Hepatocyte (in vitro differentiated cells): ENCODE measurements at regions not wholly inside any gene's neighbourhood (a gene's known extent, or its start where the extent isn't known, plus 50 kb on each side); places are given as distances from the start of the nearest gene placed in this dataset.

Source experiments
- DNase-seq: peaks from one replicate; pipeline ENCODE4 v3.0.0-alpha.2; 2016; ENCODE audit warnings: low spot score
- H2AFZ ChIP-seq: fragments of 200-600 bp; sonication (generic); 2 replicates; pipeline ENCODE4 v1.6.0; 2016; ENCODE audit warnings: antibody characterized with exemption, mild to moderate bottlenecking
- H3K27ac ChIP-seq: fragments of 200-600 bp; sonication (generic); 2 replicates; pipeline ENCODE4 v1.5.1; 2016; ENCODE audit warnings: mild to moderate bottlenecking
- H3K27me3 ChIP-seq: fragments of 200-600 bp; sonication (generic); 2 replicates; pipeline ENCODE4 v1.6.1; 2016
- H3K36me3 ChIP-seq: fragments of 200-600 bp; sonication (generic); replicated peaks from 2 replicates; pipeline ENCODE4 v1.5.1; 2016; ENCODE audit warnings: low read depth; ENCODE audit not compliant: insufficient read depth
- H3K4me1 ChIP-seq: fragments of 200-600 bp; sonication (generic); 2 replicates; pipeline ENCODE4 v1.5.1; 2016; ENCODE audit warnings: mild to moderate bottlenecking, moderate library complexity; ENCODE audit not compliant: insufficient read depth
- H3K4me2 ChIP-seq: fragments of 200-600 bp; sonication (generic); 2 replicates; pipeline ENCODE4 v1.6.0; 2016
- H3K4me3 ChIP-seq: fragments of 200-600 bp; sonication (generic); 2 replicates; pipeline ENCODE4 v1.5.1; 2016; ENCODE audit warnings: mild to moderate bottlenecking
- H3K79me2 ChIP-seq: fragments of 200-600 bp; sonication (generic); 2 replicates; pipeline ENCODE4 v1.6.0; 2017; ENCODE audit warnings: mild to moderate bottlenecking
- H3K9me2 ChIP-seq: fragments of 200-600 bp; sonication (generic); replicated peaks from 2 replicates; pipeline ENCODE4 v1.6.0; 2017; ENCODE audit warnings: mild to moderate bottlenecking; ENCODE audit not compliant: insufficient read depth
- H3K9me3 ChIP-seq: fragments of 200-600 bp; sonication (generic); 2 replicates; pipeline ENCODE4 v1.5.1; 2016; ENCODE audit warnings: low read depth, mild to moderate bottlenecking
- H4K20me1 ChIP-seq: fragments of 200-600 bp; sonication (generic); 2 replicates; pipeline ENCODE4 v1.6.0; 2016; ENCODE audit warnings: mild to moderate bottlenecking; ENCODE audit not compliant: insufficient read depth, poor library complexity, severe bottlenecking
- EZH2 ChIP-seq: fragments of 200-600 bp; sonication (generic); IDR thresholded peaks from 2 replicates; pipeline ENCODE4 v1.6.1; 2016; ENCODE audit warnings: antibody characterized with exemption, mild to moderate bottlenecking, borderline replicate concordance
- EZH2phosphoT487 ChIP-seq: fragments of 200-600 bp; sonication (generic); IDR thresholded peaks from one replicate; pipeline ENCODE4 v1.6.1; 2018; ENCODE audit warnings: antibody characterized with exemption, mild to moderate bottlenecking, low read depth, moderate library complexity; ENCODE audit not compliant: unreplicated experiment, severe bottlenecking
- WGBS: methylation state at CpG from one replicate; pipeline ENCODE4 v1.1.6; 2016; ENCODE audit warnings: low lambda C conversion rate; ENCODE audit errors: missing lambda C conversion rate; 5-methylcytosine and 5-hydroxymethylcytosine counted together
- TF ChIP-seq, protein P1 (sequence below): fragments of 200-600 bp; sonication (generic); IDR thresholded peaks from 2 replicates; pipeline ENCODE4 v1.5.1; 2016; ENCODE audit warnings: antibody characterized with exemption, mild to moderate bottlenecking; ENCODE audit not compliant: poor library complexity

DNA sequence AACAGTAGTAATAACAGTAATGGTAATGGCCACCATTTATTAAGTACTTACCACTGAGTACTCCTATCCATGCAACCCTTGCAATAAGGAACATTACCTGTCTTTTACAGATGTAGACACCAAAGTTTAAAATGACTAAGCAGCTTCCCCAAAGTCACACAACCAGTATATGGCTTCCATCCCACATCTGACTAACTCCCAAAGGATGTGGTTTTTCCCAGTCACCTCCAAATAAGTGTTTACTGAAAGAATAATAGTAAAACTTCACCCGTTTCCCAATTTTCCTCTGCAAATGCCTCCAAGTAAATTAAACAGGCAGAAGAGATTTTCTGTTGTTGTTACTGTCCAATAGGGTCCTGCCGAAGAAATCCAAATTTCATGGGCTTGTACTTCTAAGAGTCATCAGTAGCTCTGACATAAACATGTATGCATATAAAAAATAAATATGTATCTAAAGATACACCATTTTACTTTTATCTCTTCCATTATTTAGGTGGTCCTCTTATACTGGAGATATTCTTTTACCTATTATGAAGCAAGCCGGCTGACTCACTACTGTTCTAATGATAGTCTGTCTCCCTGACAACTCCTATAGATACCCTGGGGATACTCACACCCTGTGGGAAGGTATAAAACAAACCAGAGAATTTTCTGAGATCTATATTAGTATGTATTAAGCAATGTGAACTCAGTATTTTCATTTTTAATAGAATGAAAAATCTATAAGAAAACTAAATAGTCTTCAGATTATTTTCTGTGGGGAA is 77.9 kb upstream of the ID4 start:
- 81% methylated on average over 3 of the region's 3 CpGs for WGBS
- TF ChIP-seq EZH2phosphoT487: no peak
- TF ChIP-seq, protein P1, sequence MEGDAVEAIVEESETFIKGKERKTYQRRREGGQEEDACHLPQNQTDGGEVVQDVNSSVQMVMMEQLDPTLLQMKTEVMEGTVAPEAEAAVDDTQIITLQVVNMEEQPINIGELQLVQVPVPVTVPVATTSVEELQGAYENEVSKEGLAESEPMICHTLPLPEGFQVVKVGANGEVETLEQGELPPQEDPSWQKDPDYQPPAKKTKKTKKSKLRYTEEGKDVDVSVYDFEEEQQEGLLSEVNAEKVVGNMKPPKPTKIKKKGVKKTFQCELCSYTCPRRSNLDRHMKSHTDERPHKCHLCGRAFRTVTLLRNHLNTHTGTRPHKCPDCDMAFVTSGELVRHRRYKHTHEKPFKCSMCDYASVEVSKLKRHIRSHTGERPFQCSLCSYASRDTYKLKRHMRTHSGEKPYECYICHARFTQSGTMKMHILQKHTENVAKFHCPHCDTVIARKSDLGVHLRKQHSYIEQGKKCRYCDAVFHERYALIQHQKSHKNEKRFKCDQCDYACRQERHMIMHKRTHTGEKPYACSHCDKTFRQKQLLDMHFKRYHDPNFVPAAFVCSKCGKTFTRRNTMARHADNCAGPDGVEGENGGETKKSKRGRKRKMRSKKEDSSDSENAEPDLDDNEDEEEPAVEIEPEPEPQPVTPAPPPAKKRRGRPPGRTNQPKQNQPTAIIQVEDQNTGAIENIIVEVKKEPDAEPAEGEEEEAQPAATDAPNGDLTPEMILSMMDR: no peak
- TF ChIP-seq EZH2: no peak
- no peak overlapping the region for H3K27ac ChIP-seq
- no peaks in the 10 kb centered on the region for H3K9me3 ChIP-seq
- H3K79me2 ChIP-seq: no peaks in the 10 kb centered on the region
- H3K36me3 ChIP-seq: no peaks in the 10 kb centered on the region
- no peak for DNase-seq
- H3K27me3 ChIP-seq: no peaks in the 10 kb centered on the region
- no peak overlapping the region for H3K4me2 ChIP-seq
- no peaks in the 10 kb centered on the region for H3K9me2 ChIP-seq
- H4K20me1 ChIP-seq: no peaks in the 10 kb centered on the region
- H3K4me1 ChIP-seq: no peaks in the 10 kb centered on the region
- H2AFZ ChIP-seq: no peak overlapping the region
- H3K4me3 ChIP-seq: no peak overlapping the region

DNA sequence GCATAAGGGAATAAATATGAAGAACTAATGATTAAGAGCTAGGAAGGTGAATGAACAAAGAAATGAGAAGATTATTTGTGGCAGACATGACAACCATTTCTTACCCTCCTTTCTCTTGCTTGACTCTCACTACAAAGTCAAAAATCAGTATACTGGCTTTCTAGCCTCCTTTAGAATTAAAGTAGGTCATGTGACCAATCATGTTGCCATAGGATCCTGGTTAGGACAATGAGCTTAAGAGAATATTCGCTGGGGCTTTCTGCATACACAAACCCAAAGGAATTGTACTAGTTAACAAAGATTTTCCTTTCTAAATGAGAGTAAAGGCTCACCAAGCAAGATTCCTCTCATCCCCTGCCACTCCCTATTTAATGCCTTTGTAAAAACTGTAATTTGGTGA is 76.0 kb upstream of the ID4 start:
- Histone ChIP-seq H3K27me3 (no peaks in the 10 kb centered on the region), H3K9me2 (no peaks in the 10 kb centered on the region), H3K36me3 (no peaks in the 10 kb centered on the region), H3K9me3 (no peaks in the 10 kb centered on the region), H3K4me1 (no peaks in the 10 kb centered on the region), H3K79me2 (no peaks in the 10 kb centered on the region), H3K4me3 (no peak overlapping the region), H3K4me2 (no peak overlapping the region), H4K20me1 (no peaks in the 10 kb centered on the region), H3K27ac (no peak overlapping the region), H2AFZ (no peak overlapping the region)
- no peak for DNase-seq
- TF ChIP-seq EZH2 (no peak), EZH2phosphoT487 (no peak)
- TF ChIP-seq, protein P1: no peak
- WGBS: 84% methylated on average over 1 of the region's 1 CpG

DNA sequence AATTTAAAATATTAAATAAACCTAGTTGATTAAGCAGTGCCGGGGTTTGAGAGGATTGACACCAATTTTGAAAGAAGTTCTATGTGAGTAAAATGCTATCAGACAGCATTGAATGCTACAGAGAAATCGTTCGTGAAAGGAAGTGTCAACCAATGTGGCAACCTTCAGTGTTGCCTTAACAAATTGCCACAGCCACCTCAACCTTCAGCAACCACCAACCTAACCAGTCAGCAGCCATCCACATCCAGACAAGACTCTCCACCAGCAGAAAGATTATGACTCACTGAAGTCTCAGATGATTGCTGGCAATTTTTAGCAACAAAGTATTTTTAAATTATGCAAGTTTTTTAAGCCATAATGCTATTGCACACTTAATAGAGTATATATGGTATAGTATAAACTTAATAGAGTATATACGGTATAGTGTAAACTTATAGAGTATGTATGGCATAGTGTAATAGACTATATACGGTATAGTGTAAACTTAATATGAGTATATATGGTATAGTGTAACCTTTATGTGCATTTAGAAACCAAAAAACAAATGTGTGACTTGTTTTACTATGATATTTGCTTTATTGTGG is 65.3 kb upstream of the ID4 start:
- Histone ChIP-seq H3K9me3 (no peaks in the 10 kb centered on the region), H4K20me1 (no peaks in the 10 kb centered on the region), H3K27me3 (no peaks in the 10 kb centered on the region), H2AFZ (no peak overlapping the region), H3K9me2 (no peaks in the 10 kb centered on the region), H3K79me2 (no peaks in the 10 kb centered on the region), H3K4me1 (no peaks in the 10 kb centered on the region), H3K4me3 (no peak overlapping the region), H3K36me3 (no peaks in the 10 kb centered on the region), H3K27ac (no peak overlapping the region), H3K4me2 (no peak overlapping the region)
- 79% methylated on average over 5 of the region's 5 CpGs for WGBS
- TF ChIP-seq, protein P1: no peak
- TF ChIP-seq EZH2: no peak
- no peak for TF ChIP-seq EZH2phosphoT487
- DNase-seq: no peak
